ENCODE measurements at regions not wholly inside any gene's neighbourhood (a gene's known extent, or its start where the extent isn't known, plus 50 kb on each side); places are given as distances from the start of the nearest gene placed in this dataset.

DNA sequence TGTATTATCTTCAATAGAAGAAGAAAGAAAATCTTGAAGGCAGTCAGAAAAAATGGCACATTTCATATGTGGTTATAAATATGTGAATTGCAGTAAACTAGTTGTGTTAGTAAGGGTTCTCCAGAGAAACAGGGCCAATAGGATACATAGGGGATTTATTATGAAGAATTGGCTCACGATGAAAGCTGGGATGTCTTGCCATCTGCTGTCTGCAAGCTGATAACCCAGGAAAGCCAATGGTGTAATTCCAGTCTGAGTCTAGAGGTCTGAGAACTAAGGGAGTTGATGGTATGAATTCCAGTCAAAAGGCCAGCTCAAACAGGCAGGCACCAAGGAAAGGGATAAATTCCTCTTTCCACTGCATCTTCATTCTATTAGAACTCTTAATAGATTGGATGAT, 362.4 kb downstream of the KCNJ3 start:
- no peak for TF ChIP-seq EZH2 (IDR thresholded peaks at IDR 0.05)
- TF ChIP-seq POLR2AphosphoS5 (IDR thresholded peaks at IDR 0.05; ENCODE audit: borderline replicate concordance, low read depth, low read length) = no peak
